Vagina (tissue), 2 donors: ENCODE measurements at regions not wholly inside any gene's neighbourhood (a gene's known extent, or its start where the extent isn't known, plus 50 kb on each side); places are given as distances from the start of the nearest gene placed in this dataset.

Experiments
- DNase-seq, 2 donors: peaks; one replicate each; pipeline ENCODE4 v3.0.0-alpha.2; 2017; ENCODE audit errors: extremely low spot score in 2 of 2
- H3K27ac ChIP-seq: fragments of 200-600 bp; sonication (generic); one replicate; pipeline ENCODE4 v1.5.1; 2019
- H3K27me3 ChIP-seq: fragments of 200-600 bp; sonication (generic); one replicate; pipeline ENCODE4 v1.5.1; 2019
- H3K36me3 ChIP-seq, 2 donors: fragments of 200-600 bp; sonication (generic); one replicate each; pipeline ENCODE4 v1.5.1; 2017 to 2019
- H3K4me1 ChIP-seq: fragments of 200-600 bp; sonication (generic); one replicate; pipeline ENCODE4 v1.5.1; 2019
- H3K4me3 ChIP-seq, 2 donors: fragments of 200-600 bp; sonication (generic); 1 replicate in 1 of 2; 2 replicates in 1 of 2; pipeline ENCODE4 v1.5.1; 2016 to 2019
- H3K9me3 ChIP-seq: fragments of 200-600 bp; sonication (generic); one replicate; pipeline ENCODE4 v1.5.1; 2019
- POLR2A ChIP-seq, 2 donors: fragments of 450-650 bp; IDR thresholded peaks; one replicate each; pipeline ENCODE4 v1.6.1; 2017; ENCODE audit warnings: antibody characterized with exemption in 2 of 2, mild to moderate bottlenecking in 2 of 2, moderate library complexity in 2 of 2
- POLR2AphosphoS5 ChIP-seq, 2 donors: sonication (generic); formaldehyde crosslinking; IDR thresholded peaks; one replicate each; pipeline ENCODE4 v1.9.0; 2017; ENCODE audit warnings: antibody characterized with exemption in 2 of 2, mild to moderate bottlenecking in 2 of 2, low read depth in 1 of 2; ENCODE audit not compliant: insufficient read depth in 1 of 2
- intact Hi-C: fragments of 100-400 bp; cut with DNase I; formaldehyde crosslinking; loops from one replicate; pipeline ENCODE4 v1.15.1; 2023
- TF ChIP-seq, protein P1 (sequence below), 3 experiments: fragments of 450-650 bp in 2 of 3; fragments of 200-600 bp in 1 of 3; sonication (generic) in 1 of 3; IDR thresholded peaks; one replicate each; pipeline ENCODE4 v1.5.1; 2017 to 2019; ENCODE audit warnings: antibody characterized with exemption in 3 of 3, mild to moderate bottlenecking in 2 of 3, moderate library complexity in 2 of 3

DNA sequence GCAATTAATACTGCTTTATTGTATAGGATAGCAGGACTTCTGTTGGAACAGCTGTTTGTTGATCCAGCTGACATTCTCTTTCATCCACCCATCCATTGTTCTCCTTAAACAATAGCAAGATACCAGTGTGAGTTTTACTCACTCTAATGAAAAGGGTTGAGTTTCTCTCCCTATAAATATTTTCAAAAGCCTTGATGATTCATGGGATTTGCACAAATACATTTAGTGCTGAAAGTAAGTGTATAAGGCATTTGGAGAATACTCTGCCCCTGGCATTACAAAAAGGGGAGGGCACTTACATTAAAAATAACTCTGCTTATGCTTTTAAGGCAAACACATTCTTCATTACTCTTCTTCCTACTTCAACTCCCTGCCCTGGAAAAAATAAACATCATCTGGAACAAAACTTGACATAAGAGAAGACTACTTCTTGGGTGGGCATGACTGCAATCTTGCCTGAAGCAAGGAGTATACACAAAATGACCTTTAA lies 634.9 kb downstream of the METTL15 start:
- no peak for DNase-seq
- H3K36me3 ChIP-seq, result no peaks in the 10 kb centered on the region

DNA sequence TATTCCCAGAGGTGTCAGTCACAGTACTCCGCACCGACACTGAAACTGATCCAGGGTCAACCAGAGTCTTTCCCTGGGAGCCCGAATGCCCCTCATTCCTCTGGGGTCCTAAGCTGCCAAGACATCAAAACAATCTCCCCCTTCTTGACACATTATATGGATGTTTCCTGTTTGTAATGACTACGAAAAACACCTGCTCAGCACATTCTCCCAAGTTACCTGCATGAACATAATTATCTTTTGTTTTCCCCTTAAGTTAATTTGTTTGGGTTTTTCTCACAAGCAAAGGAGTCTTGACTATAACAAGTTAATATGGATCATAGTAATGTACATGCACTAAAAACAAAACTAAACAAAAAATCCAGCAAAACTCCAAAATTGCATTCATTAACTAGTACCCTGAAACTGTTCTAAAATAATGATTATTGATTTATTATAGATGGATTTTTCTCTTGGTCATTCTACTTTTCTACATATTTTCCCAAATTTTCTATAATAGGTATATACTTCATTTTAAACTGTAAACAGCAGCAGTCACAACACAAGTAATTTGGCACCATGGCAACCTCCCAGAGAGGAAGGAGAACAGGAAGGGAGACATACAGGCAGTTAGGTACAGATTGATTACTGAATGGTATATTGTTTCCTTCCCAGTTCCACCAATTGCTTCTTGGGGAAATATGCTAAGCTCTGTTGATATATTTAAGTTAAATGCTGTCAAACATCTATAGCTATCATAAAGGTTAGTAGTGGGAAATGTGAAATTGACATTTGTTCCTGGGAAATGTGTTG lies 631.5 kb downstream of the METTL15 start:
- H3K36me3 ChIP-seq, result no peaks in the 10 kb centered on the region
- no peaks in the 10 kb centered on the region for H3K4me1 ChIP-seq
- H3K27me3 ChIP-seq, result no peaks in the 10 kb centered on the region
- H3K27ac ChIP-seq, result no peak overlapping the region
- intact Hi-C loops, result no loop called here
- no peaks in the 10 kb centered on the region for H3K9me3 ChIP-seq
- TF ChIP-seq POLR2AphosphoS5 (IDR thresholded peaks at IDR 0.05; ENCODE audit: insufficient read depth in 1 of 2, low read depth in 1 of 2) (no peak), POLR2A (IDR thresholded peaks at IDR 0.05) (no peak)
- TF ChIP-seq, protein P1, sequence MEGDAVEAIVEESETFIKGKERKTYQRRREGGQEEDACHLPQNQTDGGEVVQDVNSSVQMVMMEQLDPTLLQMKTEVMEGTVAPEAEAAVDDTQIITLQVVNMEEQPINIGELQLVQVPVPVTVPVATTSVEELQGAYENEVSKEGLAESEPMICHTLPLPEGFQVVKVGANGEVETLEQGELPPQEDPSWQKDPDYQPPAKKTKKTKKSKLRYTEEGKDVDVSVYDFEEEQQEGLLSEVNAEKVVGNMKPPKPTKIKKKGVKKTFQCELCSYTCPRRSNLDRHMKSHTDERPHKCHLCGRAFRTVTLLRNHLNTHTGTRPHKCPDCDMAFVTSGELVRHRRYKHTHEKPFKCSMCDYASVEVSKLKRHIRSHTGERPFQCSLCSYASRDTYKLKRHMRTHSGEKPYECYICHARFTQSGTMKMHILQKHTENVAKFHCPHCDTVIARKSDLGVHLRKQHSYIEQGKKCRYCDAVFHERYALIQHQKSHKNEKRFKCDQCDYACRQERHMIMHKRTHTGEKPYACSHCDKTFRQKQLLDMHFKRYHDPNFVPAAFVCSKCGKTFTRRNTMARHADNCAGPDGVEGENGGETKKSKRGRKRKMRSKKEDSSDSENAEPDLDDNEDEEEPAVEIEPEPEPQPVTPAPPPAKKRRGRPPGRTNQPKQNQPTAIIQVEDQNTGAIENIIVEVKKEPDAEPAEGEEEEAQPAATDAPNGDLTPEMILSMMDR (IDR thresholded peaks at IDR 0.05), result no peak
- H3K4me3 ChIP-seq, result no peak overlapping the region
- no peak for DNase-seq

More for the DNA sequence above, 634.9 kb downstream of the METTL15 start:
- Histone ChIP-seq H3K4me3 (no peak overlapping the region), H3K27ac (no peak overlapping the region), H3K9me3 (no peaks in the 10 kb centered on the region), H3K27me3 (no peaks in the 10 kb centered on the region), H3K4me1 (no peaks in the 10 kb centered on the region)
- intact Hi-C loops, result no loop called here
- TF ChIP-seq POLR2AphosphoS5 (IDR thresholded peaks at IDR 0.05; ENCODE audit: insufficient read depth in 1 of 2, low read depth in 1 of 2) (no peak), POLR2A (IDR thresholded peaks at IDR 0.05) (no peak)
- TF ChIP-seq, protein P1 (IDR thresholded peaks at IDR 0.05), result no peak

DNA sequence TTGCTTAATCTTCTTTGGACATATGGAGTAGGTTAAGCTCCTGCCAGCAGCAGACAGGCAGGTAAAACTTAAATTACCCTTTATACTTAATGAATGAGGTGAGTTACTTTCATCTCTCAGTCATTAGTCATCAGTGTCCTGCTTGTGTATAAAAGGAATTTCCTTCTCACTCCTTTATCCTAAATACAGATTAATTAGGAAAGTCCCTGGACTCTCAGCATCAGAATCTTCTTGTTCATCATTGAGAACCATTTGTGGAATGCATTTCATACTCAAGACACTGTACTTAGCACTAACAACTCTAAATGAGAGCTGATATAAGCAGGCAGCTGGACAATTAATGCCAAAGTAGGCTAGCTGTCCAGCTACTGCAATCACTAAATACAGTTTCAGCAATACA lies 630.4 kb downstream of the METTL15 start:
- no peaks in the 10 kb centered on the region for H3K4me1 ChIP-seq
- no peak for DNase-seq
- no peak overlapping the region for H3K4me3 ChIP-seq
- TF ChIP-seq POLR2A (IDR thresholded peaks at IDR 0.05), result no peak
- TF ChIP-seq POLR2AphosphoS5 (IDR thresholded peaks at IDR 0.05; ENCODE audit: insufficient read depth in 1 of 2, low read depth in 1 of 2), result no peak
- TF ChIP-seq, protein P1 (IDR thresholded peaks at IDR 0.05), result no peak
- intact Hi-C loops, result no loop called here
- H3K27ac ChIP-seq, result no peak overlapping the region
- no peaks in the 10 kb centered on the region for H3K36me3 ChIP-seq
- H3K27me3 ChIP-seq, result no peaks in the 10 kb centered on the region
- no peaks in the 10 kb centered on the region for H3K9me3 ChIP-seq

DNA sequence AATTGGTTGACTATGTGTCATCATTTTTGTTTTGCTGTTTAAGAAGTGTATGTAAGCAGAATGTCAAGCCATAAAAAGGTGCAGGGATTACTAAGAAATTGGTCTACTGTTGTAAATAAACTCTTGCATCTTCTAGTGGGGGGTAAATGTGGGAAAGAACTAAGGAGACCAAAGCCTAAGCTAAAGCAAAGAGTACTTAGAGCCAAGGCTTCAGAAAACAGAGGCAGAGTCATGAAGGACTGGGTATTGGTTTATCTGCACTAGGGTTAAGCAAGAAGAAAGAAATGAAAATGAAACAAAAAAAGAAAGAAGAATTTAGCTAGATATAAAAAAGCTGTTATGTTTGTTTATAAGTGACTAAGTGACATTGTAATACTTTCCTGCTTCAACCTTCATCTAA lies 628.1 kb downstream of the METTL15 start:
- Histone ChIP-seq H3K27me3 (no peaks in the 10 kb centered on the region), H3K4me3 (no peak overlapping the region), H3K27ac (no peak overlapping the region), H3K36me3 (no peaks in the 10 kb centered on the region), H3K4me1 (no peaks in the 10 kb centered on the region), H3K9me3 (no peaks in the 10 kb centered on the region)
- DNase-seq, result no peak
- TF ChIP-seq, protein P1 (IDR thresholded peaks at IDR 0.05), result no peak
- TF ChIP-seq POLR2AphosphoS5 (IDR thresholded peaks at IDR 0.05; ENCODE audit: insufficient read depth in 1 of 2, low read depth in 1 of 2), result no peak
- no peak for TF ChIP-seq POLR2A (IDR thresholded peaks at IDR 0.05)
- intact Hi-C loops, result no loop called here

DNA sequence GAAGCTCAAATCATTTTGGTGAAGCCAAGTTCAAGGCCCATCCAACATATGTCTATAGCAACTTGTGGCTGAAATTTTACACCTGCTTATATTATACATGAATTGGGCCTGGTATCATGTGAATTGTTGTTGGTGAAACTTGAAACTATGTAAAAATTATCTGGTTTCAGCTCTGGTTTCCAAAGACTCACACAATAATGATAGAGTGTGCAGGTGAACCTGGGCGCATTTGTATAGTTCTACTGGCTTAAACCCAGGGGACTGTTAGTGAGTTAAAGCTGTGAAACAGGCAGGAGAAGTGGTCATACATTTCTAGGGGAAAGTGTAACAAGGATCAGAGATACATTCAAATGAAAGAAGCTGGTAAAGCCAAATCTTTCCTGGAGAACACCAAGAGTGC lies 627.3 kb downstream of the METTL15 start:
- Histone ChIP-seq H3K4me3 (no peak overlapping the region), H3K9me3 (no peaks in the 10 kb centered on the region), H3K27ac (no peak overlapping the region), H3K27me3 (no peaks in the 10 kb centered on the region), H3K36me3 (no peaks in the 10 kb centered on the region), H3K4me1 (no peaks in the 10 kb centered on the region)
- intact Hi-C loops, result no loop called here
- no peak for DNase-seq
- no peak for TF ChIP-seq POLR2AphosphoS5 (IDR thresholded peaks at IDR 0.05; ENCODE audit: insufficient read depth in 1 of 2, low read depth in 1 of 2)
- TF ChIP-seq POLR2A (IDR thresholded peaks at IDR 0.05), result no peak
- TF ChIP-seq, protein P1 (IDR thresholded peaks at IDR 0.05), result no peak
